ENCODE measurements at regions not wholly inside any gene's neighbourhood (a gene's known extent, or its start where the extent isn't known, plus 50 kb on each side); places are given as distances from the start of the nearest gene placed in this dataset.

GRCh38 chr4:14458463-14458862, 543.8 kb upstream of the CPEB2 start:
- Histone ChIP-seq H3K36me3 (ENCODE audit: control insufficient read depth in 1 of 2, insufficient read depth in 2 of 2, low read length in 2 of 2) (no peaks in the 10 kb centered on the region), H3K9ac (ENCODE audit: low read depth in 1 of 2, low read length in 2 of 2) (no peak overlapping the region), H3K4me1 (ENCODE audit: control insufficient read depth in 1 of 2, insufficient read depth in 2 of 2, low read length in 2 of 2) (no peaks in the 10 kb centered on the region), H3K9me3 (ENCODE audit: control insufficient read depth in 1 of 2, low read length in 2 of 2) (no peaks in the 10 kb centered on the region), H3K27ac (ENCODE audit: low read depth, low read length) (no peak overlapping the region), H3K27me3 (ENCODE audit: control insufficient read depth in 1 of 2, insufficient read depth in 2 of 2, low read length in 2 of 2) (no peaks in the 10 kb centered on the region), H3K4me3 (ENCODE audit: low read depth in 1 of 2, low read length in 2 of 2) (no peak overlapping the region)

GRCh38 chr4:14465057-14465456, 537.2 kb upstream of the CPEB2 start:
- no peak overlapping the region for H3K9ac ChIP-seq (ENCODE audit: low read depth in 1 of 2, low read length in 2 of 2)
- no peaks in the 10 kb centered on the region for H3K4me1 ChIP-seq (ENCODE audit: control insufficient read depth in 1 of 2, insufficient read depth in 2 of 2, low read length in 2 of 2)
- no peak overlapping the region for H3K4me3 ChIP-seq (ENCODE audit: low read depth in 1 of 2, low read length in 2 of 2)
- H3K9me3 ChIP-seq (ENCODE audit: control insufficient read depth in 1 of 2, low read length in 2 of 2) = no peaks in the 10 kb centered on the region
- H3K27me3 ChIP-seq (ENCODE audit: control insufficient read depth in 1 of 2, insufficient read depth in 2 of 2, low read length in 2 of 2) = no peaks in the 10 kb centered on the region
- no peaks in the 10 kb centered on the region for H3K36me3 ChIP-seq (ENCODE audit: control insufficient read depth in 1 of 2, insufficient read depth in 2 of 2, low read length in 2 of 2)
- H3K27ac ChIP-seq (ENCODE audit: low read depth, low read length) = no peak overlapping the region

GRCh38 chr4:14465507-14465906, 536.8 kb upstream of the CPEB2 start:
- H3K9me3 ChIP-seq (ENCODE audit: control insufficient read depth in 1 of 2, low read length in 2 of 2) = no peaks in the 10 kb centered on the region
- H3K4me1 ChIP-seq (ENCODE audit: control insufficient read depth in 1 of 2, insufficient read depth in 2 of 2, low read length in 2 of 2) = no peaks in the 10 kb centered on the region
- H3K27ac ChIP-seq (ENCODE audit: low read depth, low read length) = no peak overlapping the region
- H3K27me3 ChIP-seq (ENCODE audit: control insufficient read depth in 1 of 2, insufficient read depth in 2 of 2, low read length in 2 of 2) = no peaks in the 10 kb centered on the region
- no peak overlapping the region for H3K4me3 ChIP-seq (ENCODE audit: low read depth in 1 of 2, low read length in 2 of 2)
- H3K36me3 ChIP-seq (ENCODE audit: control insufficient read depth in 1 of 2, insufficient read depth in 2 of 2, low read length in 2 of 2) = no peaks in the 10 kb centered on the region
- no peak overlapping the region for H3K9ac ChIP-seq (ENCODE audit: low read depth in 1 of 2, low read length in 2 of 2)

GRCh38 chr4:14478504-14478903, 523.8 kb upstream of the CPEB2 start:
- H3K4me3 ChIP-seq (ENCODE audit: low read depth in 1 of 2, low read length in 2 of 2) = no peak overlapping the region
- H3K9ac ChIP-seq (ENCODE audit: low read depth in 1 of 2, low read length in 2 of 2) = no peak overlapping the region
- no peaks in the 10 kb centered on the region for H3K9me3 ChIP-seq (ENCODE audit: control insufficient read depth in 1 of 2, low read length in 2 of 2)
- H3K4me1 ChIP-seq (ENCODE audit: control insufficient read depth in 1 of 2, insufficient read depth in 2 of 2, low read length in 2 of 2) = no peaks in the 10 kb centered on the region
- no peaks in the 10 kb centered on the region for H3K27me3 ChIP-seq (ENCODE audit: control insufficient read depth in 1 of 2, insufficient read depth in 2 of 2, low read length in 2 of 2)
- no peak overlapping the region for H3K27ac ChIP-seq (ENCODE audit: low read depth, low read length)
- no peaks in the 10 kb centered on the region for H3K36me3 ChIP-seq (ENCODE audit: control insufficient read depth in 1 of 2, insufficient read depth in 2 of 2, low read length in 2 of 2)

- Histone ChIP-seq H3K36me3 (ENCODE audit: control insufficient read depth in 1 of 2, insufficient read depth in 2 of 2, low read length in 2 of 2) (no peaks in the 10 kb centered on the region), H3K9ac (ENCODE audit: low read depth in 1 of 2, low read length in 2 of 2) (no peak overlapping the region)
Measured at GRCh38 chr4:14496408-14496807, 505.9 kb upstream of the CPEB2 start.

GRCh38 chr4:14496969-14497368, 505.3 kb upstream of the CPEB2 start:
- H3K9ac ChIP-seq (ENCODE audit: low read depth in 1 of 2, low read length in 2 of 2) = no peak overlapping the region
- H3K36me3 ChIP-seq (ENCODE audit: control insufficient read depth in 1 of 2, insufficient read depth in 2 of 2, low read length in 2 of 2) = no peaks in the 10 kb centered on the region
- H3K9me3 ChIP-seq (ENCODE audit: control insufficient read depth in 1 of 2, low read length in 2 of 2) = no peaks in the 10 kb centered on the region
- no peaks in the 10 kb centered on the region for H3K4me1 ChIP-seq (ENCODE audit: control insufficient read depth in 1 of 2, insufficient read depth in 2 of 2, low read length in 2 of 2)
- no peak overlapping the region for H3K4me3 ChIP-seq (ENCODE audit: low read depth in 1 of 2, low read length in 2 of 2)
- no peaks in the 10 kb centered on the region for H3K27me3 ChIP-seq (ENCODE audit: control insufficient read depth in 1 of 2, insufficient read depth in 2 of 2, low read length in 2 of 2)
- H3K27ac ChIP-seq (ENCODE audit: low read depth, low read length) = no peak overlapping the region

More at GRCh38 chr4:14496408-14496807, 505.9 kb upstream of the CPEB2 start:
- no peaks in the 10 kb centered on the region for H3K27me3 ChIP-seq (ENCODE audit: control insufficient read depth in 1 of 2, insufficient read depth in 2 of 2, low read length in 2 of 2)
- no peaks in the 10 kb centered on the region for H3K4me1 ChIP-seq (ENCODE audit: control insufficient read depth in 1 of 2, insufficient read depth in 2 of 2, low read length in 2 of 2)
- H3K4me3 ChIP-seq (ENCODE audit: low read depth in 1 of 2, low read length in 2 of 2) = no peak overlapping the region
- H3K27ac ChIP-seq (ENCODE audit: low read depth, low read length) = no peak overlapping the region
- H3K9me3 ChIP-seq (ENCODE audit: control insufficient read depth in 1 of 2, low read length in 2 of 2) = no peaks in the 10 kb centered on the region

- Histone ChIP-seq H3K4me3 (ENCODE audit: low read depth in 1 of 2, low read length in 2 of 2) (no peak overlapping the region), H3K9ac (ENCODE audit: low read depth in 1 of 2, low read length in 2 of 2) (no peak overlapping the region), H3K4me1 (ENCODE audit: control insufficient read depth in 1 of 2, insufficient read depth in 2 of 2, low read length in 2 of 2) (no peaks in the 10 kb centered on the region), H3K36me3 (ENCODE audit: control insufficient read depth in 1 of 2, insufficient read depth in 2 of 2, low read length in 2 of 2) (no peaks in the 10 kb centered on the region), H3K27me3 (ENCODE audit: control insufficient read depth in 1 of 2, insufficient read depth in 2 of 2, low read length in 2 of 2) (no peaks in the 10 kb centered on the region), H3K9me3 (ENCODE audit: control insufficient read depth in 1 of 2, low read length in 2 of 2) (no peaks in the 10 kb centered on the region), H3K27ac (ENCODE audit: low read depth, low read length) (no peak overlapping the region)
Measured at GRCh38 chr4:14504162-14504561, 498.1 kb upstream of the CPEB2 start.

GRCh38 chr4:14513471-14513870, 488.8 kb upstream of the CPEB2 start:
- Histone ChIP-seq H3K36me3 (ENCODE audit: control insufficient read depth in 1 of 2, insufficient read depth in 2 of 2, low read length in 2 of 2) (no peaks in the 10 kb centered on the region), H3K27ac (ENCODE audit: low read depth, low read length) (no peak overlapping the region), H3K4me1 (ENCODE audit: control insufficient read depth in 1 of 2, insufficient read depth in 2 of 2, low read length in 2 of 2) (no peaks in the 10 kb centered on the region), H3K27me3 (ENCODE audit: control insufficient read depth in 1 of 2, insufficient read depth in 2 of 2, low read length in 2 of 2) (no peaks in the 10 kb centered on the region), H3K9me3 (ENCODE audit: control insufficient read depth in 1 of 2, low read length in 2 of 2) (no peaks in the 10 kb centered on the region), H3K9ac (ENCODE audit: low read depth in 1 of 2, low read length in 2 of 2) (no peak overlapping the region), H3K4me3 (ENCODE audit: low read depth in 1 of 2, low read length in 2 of 2) (no peak overlapping the region)

- H3K27ac ChIP-seq (ENCODE audit: low read depth, low read length) = no peak overlapping the region
- no peak overlapping the region for H3K9ac ChIP-seq (ENCODE audit: low read depth in 1 of 2, low read length in 2 of 2)
- H3K27me3 ChIP-seq (ENCODE audit: control insufficient read depth in 1 of 2, insufficient read depth in 2 of 2, low read length in 2 of 2) = no peaks in the 10 kb centered on the region
- H3K4me1 ChIP-seq (ENCODE audit: control insufficient read depth in 1 of 2, insufficient read depth in 2 of 2, low read length in 2 of 2) = no peaks in the 10 kb centered on the region
- H3K36me3 ChIP-seq (ENCODE audit: control insufficient read depth in 1 of 2, insufficient read depth in 2 of 2, low read length in 2 of 2) = no peaks in the 10 kb centered on the region
- H3K9me3 ChIP-seq (ENCODE audit: control insufficient read depth in 1 of 2, low read length in 2 of 2) = no peaks in the 10 kb centered on the region
- H3K4me3 ChIP-seq (ENCODE audit: low read depth in 1 of 2, low read length in 2 of 2) = no peak overlapping the region
Measured at GRCh38 chr4:14515556-14515955, 486.7 kb upstream of the CPEB2 start.

- H3K9ac ChIP-seq (ENCODE audit: low read depth in 1 of 2, low read length in 2 of 2) = no peak overlapping the region
- H3K9me3 ChIP-seq (ENCODE audit: control insufficient read depth in 1 of 2, low read length in 2 of 2) = no peaks in the 10 kb centered on the region
- no peak overlapping the region for H3K27ac ChIP-seq (ENCODE audit: low read depth, low read length)
- no peaks in the 10 kb centered on the region for H3K4me1 ChIP-seq (ENCODE audit: control insufficient read depth in 1 of 2, insufficient read depth in 2 of 2, low read length in 2 of 2)
- no peaks in the 10 kb centered on the region for H3K27me3 ChIP-seq (ENCODE audit: control insufficient read depth in 1 of 2, insufficient read depth in 2 of 2, low read length in 2 of 2)
- H3K36me3 ChIP-seq (ENCODE audit: control insufficient read depth in 1 of 2, insufficient read depth in 2 of 2, low read length in 2 of 2) = no peaks in the 10 kb centered on the region
- H3K4me3 ChIP-seq (ENCODE audit: low read depth in 1 of 2, low read length in 2 of 2) = no peak overlapping the region
Measured at GRCh38 chr4:14518136-14518535, 484.1 kb upstream of the CPEB2 start.

- Histone ChIP-seq H3K36me3 (ENCODE audit: control insufficient read depth in 1 of 2, insufficient read depth in 2 of 2, low read length in 2 of 2) (no peaks in the 10 kb centered on the region), H3K4me1 (ENCODE audit: control insufficient read depth in 1 of 2, insufficient read depth in 2 of 2, low read length in 2 of 2) (no peaks in the 10 kb centered on the region), H3K9ac (ENCODE audit: low read depth in 1 of 2, low read length in 2 of 2) (no peak overlapping the region), H3K27me3 (ENCODE audit: control insufficient read depth in 1 of 2, insufficient read depth in 2 of 2, low read length in 2 of 2) (no peaks in the 10 kb centered on the region), H3K4me3 (ENCODE audit: low read depth in 1 of 2, low read length in 2 of 2) (no peak overlapping the region), H3K27ac (ENCODE audit: low read depth, low read length) (no peak overlapping the region), H3K9me3 (ENCODE audit: control insufficient read depth in 1 of 2, low read length in 2 of 2) (no peaks in the 10 kb centered on the region)
Measured at GRCh38 chr4:14520171-14520570, 482.1 kb upstream of the CPEB2 start.

Measured in duodenal mucosa (tissue), 2 donors.